Ovary (tissue), 3 donors: ENCODE measurements at regions not wholly inside any gene's neighbourhood (a gene's known extent, or its start where the extent isn't known, plus 50 kb on each side); places are given as distances from the start of the nearest gene placed in this dataset.

Experiments
- EP300 ChIP-seq: sonication (generic); formaldehyde crosslinking; IDR thresholded peaks from one replicate; pipeline ENCODE4 v1.6.1; 2017; ENCODE audit warnings: antibody characterized with exemption
- POLR2A ChIP-seq: fragments of 450-650 bp; IDR thresholded peaks from one replicate; pipeline ENCODE4 v1.6.1; 2017; ENCODE audit warnings: antibody characterized with exemption, mild to moderate bottlenecking, moderate library complexity
- TF ChIP-seq, protein P1 (sequence below), 3 donors: fragments of 450-650 bp in 2 of 3; fragments of 200-600 bp in 1 of 3; IDR thresholded peaks; one replicate each; pipeline versions ENCODE4 v1.5.1 to v1.8.0; 2016 to 2022; ENCODE audit warnings: antibody characterized with exemption in 3 of 3, mild to moderate bottlenecking in 1 of 3
- donor health status: DM: no; HTN: no; CAD: no.

DNA sequence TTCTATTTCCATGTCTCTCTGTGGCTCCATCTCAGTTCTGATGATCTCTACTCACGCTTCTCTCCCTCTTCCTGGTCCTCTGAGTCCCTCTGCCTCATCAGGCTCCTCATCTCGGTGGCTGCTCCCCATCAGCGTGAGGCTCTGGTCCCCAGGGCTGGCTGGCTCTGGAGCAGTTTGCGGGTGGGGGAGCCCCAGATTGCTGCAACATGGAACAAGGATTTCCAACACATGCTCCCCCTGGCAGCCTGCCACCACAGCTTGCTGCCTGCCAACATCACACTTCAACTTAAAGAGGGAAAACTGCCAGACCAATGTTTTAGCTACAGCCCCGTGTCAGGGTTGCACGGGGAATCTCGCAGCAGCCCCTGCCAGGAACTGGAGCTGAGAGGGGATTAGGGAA is 77.2 kb upstream of the NEK6 start:
- no peak for TF ChIP-seq POLR2A
- TF ChIP-seq, protein P1, sequence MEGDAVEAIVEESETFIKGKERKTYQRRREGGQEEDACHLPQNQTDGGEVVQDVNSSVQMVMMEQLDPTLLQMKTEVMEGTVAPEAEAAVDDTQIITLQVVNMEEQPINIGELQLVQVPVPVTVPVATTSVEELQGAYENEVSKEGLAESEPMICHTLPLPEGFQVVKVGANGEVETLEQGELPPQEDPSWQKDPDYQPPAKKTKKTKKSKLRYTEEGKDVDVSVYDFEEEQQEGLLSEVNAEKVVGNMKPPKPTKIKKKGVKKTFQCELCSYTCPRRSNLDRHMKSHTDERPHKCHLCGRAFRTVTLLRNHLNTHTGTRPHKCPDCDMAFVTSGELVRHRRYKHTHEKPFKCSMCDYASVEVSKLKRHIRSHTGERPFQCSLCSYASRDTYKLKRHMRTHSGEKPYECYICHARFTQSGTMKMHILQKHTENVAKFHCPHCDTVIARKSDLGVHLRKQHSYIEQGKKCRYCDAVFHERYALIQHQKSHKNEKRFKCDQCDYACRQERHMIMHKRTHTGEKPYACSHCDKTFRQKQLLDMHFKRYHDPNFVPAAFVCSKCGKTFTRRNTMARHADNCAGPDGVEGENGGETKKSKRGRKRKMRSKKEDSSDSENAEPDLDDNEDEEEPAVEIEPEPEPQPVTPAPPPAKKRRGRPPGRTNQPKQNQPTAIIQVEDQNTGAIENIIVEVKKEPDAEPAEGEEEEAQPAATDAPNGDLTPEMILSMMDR (IDR thresholded peaks at IDR 0.05), result no peak
- TF ChIP-seq EP300, result no peak
